ENCODE measurements at regions not wholly inside any gene's neighbourhood (a gene's known extent, or its start where the extent isn't known, plus 50 kb on each side); places are given as distances from the start of the nearest gene placed in this dataset.

DNA sequence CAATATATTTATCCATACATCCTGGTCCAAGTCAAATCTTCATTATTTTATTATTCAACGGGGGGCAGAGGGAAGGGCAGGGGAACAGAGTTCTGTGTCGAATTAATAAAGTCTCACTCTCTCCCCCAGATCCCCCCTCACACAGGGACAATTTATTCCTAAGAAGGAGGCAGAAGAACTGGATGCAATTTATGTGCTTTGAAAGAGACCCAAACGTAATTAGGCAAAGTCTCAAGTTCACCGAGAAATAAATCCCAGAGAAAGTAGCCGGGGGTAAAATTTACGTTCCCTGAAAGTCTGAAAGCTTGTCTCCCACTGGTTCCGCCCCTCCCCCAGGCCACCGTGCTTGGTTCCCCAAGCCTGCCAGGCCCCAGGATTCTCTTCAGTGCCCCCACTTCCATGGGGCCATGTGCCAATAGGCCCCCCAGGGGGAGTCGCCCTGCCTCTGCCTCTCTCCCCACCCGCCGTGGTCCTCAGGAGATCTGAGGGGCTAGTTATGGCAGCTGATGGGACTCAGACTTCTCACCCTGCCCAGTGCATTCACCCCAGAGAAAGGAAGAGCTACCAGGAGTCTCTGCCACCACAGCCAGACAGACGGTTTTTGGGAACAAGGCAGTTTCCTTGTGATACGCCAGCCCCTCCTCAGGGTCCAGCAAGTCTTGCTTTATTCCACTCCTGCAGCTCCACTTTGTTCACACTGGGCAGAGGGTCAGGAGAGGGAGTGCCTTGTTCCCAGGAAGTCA is 215.5 kb downstream of the CYP26B1 start (continued):
- TF ChIP-seq, protein P1, sequence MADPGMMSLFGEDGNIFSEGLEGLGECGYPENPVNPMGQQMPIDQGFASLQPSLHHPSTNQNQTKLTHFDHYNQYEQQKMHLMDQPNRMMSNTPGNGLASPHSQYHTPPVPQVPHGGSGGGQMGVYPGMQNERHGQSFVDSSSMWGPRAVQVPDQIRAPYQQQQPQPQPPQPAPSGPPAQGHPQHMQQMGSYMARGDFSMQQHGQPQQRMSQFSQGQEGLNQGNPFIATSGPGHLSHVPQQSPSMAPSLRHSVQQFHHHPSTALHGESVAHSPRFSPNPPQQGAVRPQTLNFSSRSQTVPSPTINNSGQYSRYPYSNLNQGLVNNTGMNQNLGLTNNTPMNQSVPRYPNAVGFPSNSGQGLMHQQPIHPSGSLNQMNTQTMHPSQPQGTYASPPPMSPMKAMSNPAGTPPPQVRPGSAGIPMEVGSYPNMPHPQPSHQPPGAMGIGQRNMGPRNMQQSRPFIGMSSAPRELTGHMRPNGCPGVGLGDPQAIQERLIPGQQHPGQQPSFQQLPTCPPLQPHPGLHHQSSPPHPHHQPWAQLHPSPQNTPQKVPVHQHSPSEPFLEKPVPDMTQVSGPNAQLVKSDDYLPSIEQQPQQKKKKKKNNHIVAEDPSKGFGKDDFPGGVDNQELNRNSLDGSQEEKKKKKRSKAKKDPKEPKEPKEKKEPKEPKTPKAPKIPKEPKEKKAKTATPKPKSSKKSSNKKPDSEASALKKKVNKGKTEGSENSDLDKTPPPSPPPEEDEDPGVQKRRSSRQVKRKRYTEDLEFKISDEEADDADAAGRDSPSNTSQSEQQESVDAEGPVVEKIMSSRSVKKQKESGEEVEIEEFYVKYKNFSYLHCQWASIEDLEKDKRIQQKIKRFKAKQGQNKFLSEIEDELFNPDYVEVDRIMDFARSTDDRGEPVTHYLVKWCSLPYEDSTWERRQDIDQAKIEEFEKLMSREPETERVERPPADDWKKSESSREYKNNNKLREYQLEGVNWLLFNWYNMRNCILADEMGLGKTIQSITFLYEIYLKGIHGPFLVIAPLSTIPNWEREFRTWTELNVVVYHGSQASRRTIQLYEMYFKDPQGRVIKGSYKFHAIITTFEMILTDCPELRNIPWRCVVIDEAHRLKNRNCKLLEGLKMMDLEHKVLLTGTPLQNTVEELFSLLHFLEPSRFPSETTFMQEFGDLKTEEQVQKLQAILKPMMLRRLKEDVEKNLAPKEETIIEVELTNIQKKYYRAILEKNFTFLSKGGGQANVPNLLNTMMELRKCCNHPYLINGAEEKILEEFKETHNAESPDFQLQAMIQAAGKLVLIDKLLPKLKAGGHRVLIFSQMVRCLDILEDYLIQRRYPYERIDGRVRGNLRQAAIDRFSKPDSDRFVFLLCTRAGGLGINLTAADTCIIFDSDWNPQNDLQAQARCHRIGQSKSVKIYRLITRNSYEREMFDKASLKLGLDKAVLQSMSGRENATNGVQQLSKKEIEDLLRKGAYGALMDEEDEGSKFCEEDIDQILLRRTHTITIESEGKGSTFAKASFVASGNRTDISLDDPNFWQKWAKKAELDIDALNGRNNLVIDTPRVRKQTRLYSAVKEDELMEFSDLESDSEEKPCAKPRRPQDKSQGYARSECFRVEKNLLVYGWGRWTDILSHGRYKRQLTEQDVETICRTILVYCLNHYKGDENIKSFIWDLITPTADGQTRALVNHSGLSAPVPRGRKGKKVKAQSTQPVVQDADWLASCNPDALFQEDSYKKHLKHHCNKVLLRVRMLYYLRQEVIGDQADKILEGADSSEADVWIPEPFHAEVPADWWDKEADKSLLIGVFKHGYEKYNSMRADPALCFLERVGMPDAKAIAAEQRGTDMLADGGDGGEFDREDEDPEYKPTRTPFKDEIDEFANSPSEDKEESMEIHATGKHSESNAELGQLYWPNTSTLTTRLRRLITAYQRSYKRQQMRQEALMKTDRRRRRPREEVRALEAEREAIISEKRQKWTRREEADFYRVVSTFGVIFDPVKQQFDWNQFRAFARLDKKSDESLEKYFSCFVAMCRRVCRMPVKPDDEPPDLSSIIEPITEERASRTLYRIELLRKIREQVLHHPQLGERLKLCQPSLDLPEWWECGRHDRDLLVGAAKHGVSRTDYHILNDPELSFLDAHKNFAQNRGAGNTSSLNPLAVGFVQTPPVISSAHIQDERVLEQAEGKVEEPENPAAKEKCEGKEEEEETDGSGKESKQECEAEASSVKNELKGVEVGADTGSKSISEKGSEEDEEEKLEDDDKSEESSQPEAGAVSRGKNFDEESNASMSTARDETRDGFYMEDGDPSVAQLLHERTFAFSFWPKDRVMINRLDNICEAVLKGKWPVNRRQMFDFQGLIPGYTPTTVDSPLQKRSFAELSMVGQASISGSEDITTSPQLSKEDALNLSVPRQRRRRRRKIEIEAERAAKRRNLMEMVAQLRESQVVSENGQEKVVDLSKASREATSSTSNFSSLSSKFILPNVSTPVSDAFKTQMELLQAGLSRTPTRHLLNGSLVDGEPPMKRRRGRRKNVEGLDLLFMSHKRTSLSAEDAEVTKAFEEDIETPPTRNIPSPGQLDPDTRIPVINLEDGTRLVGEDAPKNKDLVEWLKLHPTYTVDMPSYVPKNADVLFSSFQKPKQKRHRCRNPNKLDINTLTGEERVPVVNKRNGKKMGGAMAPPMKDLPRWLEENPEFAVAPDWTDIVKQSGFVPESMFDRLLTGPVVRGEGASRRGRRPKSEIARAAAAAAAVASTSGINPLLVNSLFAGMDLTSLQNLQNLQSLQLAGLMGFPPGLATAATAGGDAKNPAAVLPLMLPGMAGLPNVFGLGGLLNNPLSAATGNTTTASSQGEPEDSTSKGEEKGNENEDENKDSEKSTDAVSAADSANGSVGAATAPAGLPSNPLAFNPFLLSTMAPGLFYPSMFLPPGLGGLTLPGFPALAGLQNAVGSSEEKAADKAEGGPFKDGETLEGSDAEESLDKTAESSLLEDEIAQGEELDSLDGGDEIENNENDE (IDR thresholded peaks at IDR 0.05; ENCODE audit: insufficient replicate concordance, low read length): no peak
- TF ChIP-seq SIX5 (IDR thresholded peaks at IDR 0.05; ENCODE audit: low read depth, low read length) (no peak), POU5F1 (IDR thresholded peaks at IDR 0.05; ENCODE audit: low read depth, low read length) (no peak), MAFK (IDR thresholded peaks at IDR 0.05; ENCODE audit: low read depth, low read length) (no peak), CTBP2 (IDR thresholded peaks at IDR 0.05; ENCODE audit: borderline replicate concordance, insufficient read depth, insufficient read length, low read length) (no peak), CHD2 (IDR thresholded peaks at IDR 0.05; ENCODE audit: low read length) (no peak), EZH2 (IDR thresholded peaks at IDR 0.05; ENCODE audit: low read depth, low read length, severe bottlenecking) (no peak), SP2 (IDR thresholded peaks at IDR 0.05; ENCODE audit: low read length) (no peak)
